ENCODE measurements at regions not wholly inside any gene's neighbourhood (a gene's known extent, or its start where the extent isn't known, plus 50 kb on each side); places are given as distances from the start of the nearest gene placed in this dataset.

- no peak for TF ChIP-seq CTCF (IDR thresholded peaks at IDR 0.05; ENCODE audit: control extremely low read depth, extremely low read depth, low read depth, missing control alignments)
- no peak for DNase-seq (ENCODE audit: extremely low spot score)
- CTCF ChIA-PET, result interaction anchor here (0.9 kb wide), 1 partner anchor 10 kb away, joined by 3 read pairs; no protein-coding TSS in a partner anchor
- POLR2A ChIA-PET, result no interaction called here
Observed at GRCh38 chr13:76538004-76538403, 348.2 kb downstream of the KCTD12 start.

- no peak for TF ChIP-seq CTCF (IDR thresholded peaks at IDR 0.05; ENCODE audit: control extremely low read depth, extremely low read depth, low read depth, missing control alignments)
- CTCF ChIA-PET, result interaction anchor here (1.0 kb wide), 1 partner anchor 10 kb away, joined by 3 read pairs; no protein-coding TSS in a partner anchor
- DNase-seq (ENCODE audit: extremely low spot score), result no peak
- POLR2A ChIA-PET, result no interaction called here
Observed at GRCh38 chr13:76533251-76533650, 353.0 kb downstream of the KCTD12 start.

GRCh38 chr13:76527041-76527440 is 359.2 kb downstream of the KCTD12 start:
- ChIA-PET POLR2A (no interaction called here), CTCF (no interaction called here)
- TF ChIP-seq CTCF (IDR thresholded peaks at IDR 0.05; ENCODE audit: control extremely low read depth, extremely low read depth, low read depth, missing control alignments), result no peak
- DNase-seq (ENCODE audit: extremely low spot score), result no peak

- CTCF ChIA-PET, result no interaction called here
- POLR2A ChIA-PET, result no interaction called here
- no peak for TF ChIP-seq CTCF (IDR thresholded peaks at IDR 0.05; ENCODE audit: control extremely low read depth, extremely low read depth, low read depth, missing control alignments)
- peak; percentile 34 for DNase-seq (ENCODE audit: extremely low spot score)
Observed at GRCh38 chr13:76523740-76524340, 362.4 kb downstream of the KCTD12 start.

- TF ChIP-seq CTCF (IDR thresholded peaks at IDR 0.05; ENCODE audit: control extremely low read depth, extremely low read depth, low read depth, missing control alignments), result no peak
- DNase-seq (ENCODE audit: extremely low spot score), result no peak
- ChIA-PET CTCF (interaction anchor here (1.0 to 1.1 kb wide), 2 partner anchors 29 to 646 kb away, joined by 3 read pairs; no protein-coding TSS in a partner anchor), POLR2A (no interaction called here)
Observed at GRCh38 chr13:76522083-76522755, 364.0 kb downstream of the KCTD12 start.

- DNase-seq (ENCODE audit: extremely low spot score), result no peak
- ChIA-PET CTCF (no interaction called here), POLR2A (no interaction called here)
- TF ChIP-seq CTCF (IDR thresholded peaks at IDR 0.05; ENCODE audit: control extremely low read depth, extremely low read depth, low read depth, missing control alignments), result no peak
Observed at GRCh38 chr13:76519685-76520084, 366.5 kb downstream of the KCTD12 start.
